ENCODE measurements at regions not wholly inside any gene's neighbourhood (a gene's known extent, or its start where the extent isn't known, plus 50 kb on each side); places are given as distances from the start of the nearest gene placed in this dataset.
"Not testable (repeated sequence)": the region's sequence is repeated elsewhere in the genome, so short reads cannot be mapped to it uniquely, and the experiment has no call there.

DNA sequence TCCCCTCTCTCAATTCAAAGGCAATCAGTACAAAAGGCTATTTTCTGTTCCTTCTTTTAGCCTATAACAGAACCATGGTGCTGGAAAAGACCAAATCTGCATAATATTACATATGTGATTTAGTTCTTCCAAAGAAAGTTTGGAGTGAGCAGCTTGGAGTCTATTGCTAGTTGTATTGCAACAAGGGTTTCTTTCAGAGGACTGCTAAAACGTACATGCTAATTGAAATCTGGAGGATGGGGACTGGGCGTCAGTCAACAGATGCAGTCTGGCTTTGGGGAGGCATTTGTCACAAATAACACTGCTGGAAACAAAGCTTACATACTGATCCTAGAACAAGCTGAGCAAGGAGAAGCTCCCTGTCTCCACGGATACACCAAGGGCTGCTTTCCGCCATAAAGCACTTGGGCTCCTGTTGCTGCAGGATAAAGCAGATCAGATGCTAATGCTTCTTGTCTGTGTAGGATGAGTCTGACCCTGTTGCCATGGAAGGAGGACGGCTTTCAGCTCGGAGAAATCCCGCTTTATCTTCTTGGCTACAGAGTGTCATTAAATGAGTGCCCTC lies 883.5 kb downstream of the SORCS1 start:
- DNase-seq, result no peak

DNA sequence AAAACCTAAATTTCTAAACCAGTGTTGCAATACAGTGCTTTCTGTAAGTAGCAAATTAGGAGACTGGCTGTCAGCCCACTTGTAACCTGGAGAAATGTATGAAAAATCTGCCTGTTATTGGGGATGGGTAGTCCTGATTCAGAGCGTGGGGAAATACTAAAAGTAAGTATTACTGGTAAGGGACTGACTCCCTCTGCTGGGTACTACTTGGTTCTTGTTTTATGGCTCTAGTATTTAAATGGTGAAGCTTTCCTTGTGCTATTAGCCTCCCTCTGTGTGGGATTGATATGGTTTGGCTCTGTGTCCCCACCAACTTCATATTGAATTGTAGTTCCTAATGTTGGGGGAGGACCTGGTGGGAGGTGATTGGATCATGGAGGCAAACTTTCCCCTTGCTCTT lies 886.1 kb downstream of the SORCS1 start:
- DNase-seq, result no peak

DNA sequence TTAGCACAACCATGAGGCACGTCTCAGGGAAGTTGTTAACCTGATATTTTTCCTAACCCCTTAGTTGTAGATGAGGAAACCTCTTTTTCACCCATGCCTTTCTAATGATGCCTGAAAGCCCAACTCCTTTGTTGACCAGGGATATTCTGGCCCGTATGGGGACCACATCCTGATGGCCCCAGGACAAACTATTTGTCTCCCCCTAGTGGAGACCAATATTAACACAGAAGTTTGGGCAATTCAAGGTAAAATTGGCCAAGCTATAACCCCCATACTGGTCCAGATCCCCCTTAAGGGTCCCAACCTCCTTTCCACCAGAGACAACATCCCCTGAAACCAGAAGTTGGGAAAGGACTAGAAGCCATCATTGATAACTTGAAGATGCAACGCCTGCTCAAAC lies 893.3 kb downstream of the SORCS1 start:
- DNase-seq, result no peak

DNA sequence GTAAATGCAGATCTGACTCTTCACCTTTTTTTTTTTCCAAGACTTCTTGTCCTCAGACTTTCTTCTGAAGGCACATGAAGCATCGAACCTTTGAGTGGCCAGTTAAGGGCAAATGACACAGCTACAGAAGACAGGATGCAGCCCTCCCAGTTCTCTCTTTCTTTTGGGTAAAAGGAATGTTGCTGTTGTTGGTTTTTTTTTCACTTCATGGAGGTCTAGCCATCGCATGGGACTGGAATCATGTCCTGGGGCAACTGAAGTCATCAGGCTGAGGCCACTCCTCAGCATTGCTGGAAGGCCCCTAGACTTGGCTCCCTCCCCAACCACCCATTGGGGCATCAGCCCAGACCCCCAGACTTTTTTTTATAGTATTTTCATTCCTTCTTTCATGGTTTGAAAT lies 896.5 kb downstream of the SORCS1 start:
- DNase-seq, result no peak

DNA sequence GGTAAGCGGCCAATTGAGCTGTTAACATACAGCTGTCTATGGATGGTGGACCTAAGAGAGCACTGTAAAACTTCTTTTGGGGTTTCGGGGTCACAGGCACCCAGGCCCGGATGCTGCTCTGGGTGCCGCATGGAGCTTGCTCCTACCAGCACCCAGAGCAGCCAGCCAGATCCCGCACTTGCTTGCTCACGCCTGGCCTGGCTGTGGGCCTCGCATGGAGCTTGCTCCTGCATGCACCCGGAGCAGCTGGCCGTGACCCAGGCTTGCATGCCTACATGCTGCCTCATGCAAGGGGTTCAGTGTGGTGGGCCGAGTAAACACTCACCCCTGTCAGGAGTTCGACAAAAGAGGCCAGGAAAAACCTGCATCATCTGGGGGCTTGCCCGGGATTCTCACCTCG lies 896.9 kb downstream of the SORCS1 start:
- DNase-seq, result no peak

DNA sequence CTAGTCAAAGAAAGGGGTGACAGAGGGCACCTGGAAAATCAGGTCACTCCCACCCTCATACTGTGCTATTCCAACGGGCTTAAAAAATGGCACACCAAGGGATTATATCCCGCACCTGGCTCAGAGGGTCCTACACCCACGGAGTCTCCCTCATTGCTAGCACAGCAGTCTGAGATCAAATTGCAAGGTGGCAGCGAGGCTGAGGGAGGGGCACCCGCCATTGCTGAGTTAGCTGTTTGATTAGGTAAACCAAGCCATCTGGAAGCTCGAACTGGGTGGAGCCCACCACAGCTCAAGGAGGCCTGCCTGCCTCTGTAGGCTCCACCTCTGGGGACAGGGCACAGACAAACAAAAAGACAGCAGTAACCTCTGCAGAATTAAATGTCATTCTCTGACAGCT lies 907.1 kb downstream of the SORCS1 start:
- not testable (repeated sequence) for DNase-seq

DNA sequence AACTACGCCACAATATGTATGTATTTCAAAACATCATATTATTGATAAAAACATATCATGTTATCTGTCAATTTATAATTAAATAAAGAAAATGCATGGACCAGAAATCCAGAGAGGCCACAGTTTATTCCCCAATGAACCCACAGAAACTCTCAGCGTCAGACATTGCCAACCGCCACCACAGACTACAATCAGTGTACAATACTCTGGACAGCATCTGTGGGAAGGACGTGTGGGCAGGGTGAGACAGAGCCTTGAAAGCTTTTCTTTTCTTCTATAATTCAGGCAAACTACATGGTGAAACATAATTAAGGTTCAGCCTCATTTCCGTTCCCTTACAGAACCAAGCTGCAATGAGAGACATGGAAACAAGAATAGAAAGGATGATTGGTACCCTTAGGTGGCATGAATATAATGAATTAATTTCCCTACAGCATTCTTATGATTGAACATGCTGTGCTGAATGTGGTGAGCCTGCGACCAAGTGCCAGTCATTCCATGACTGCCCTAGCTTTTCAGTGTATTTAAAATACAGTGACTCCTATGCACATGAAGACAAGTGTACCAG lies 909.3 kb downstream of the SORCS1 start:
- no peak for DNase-seq

DNA sequence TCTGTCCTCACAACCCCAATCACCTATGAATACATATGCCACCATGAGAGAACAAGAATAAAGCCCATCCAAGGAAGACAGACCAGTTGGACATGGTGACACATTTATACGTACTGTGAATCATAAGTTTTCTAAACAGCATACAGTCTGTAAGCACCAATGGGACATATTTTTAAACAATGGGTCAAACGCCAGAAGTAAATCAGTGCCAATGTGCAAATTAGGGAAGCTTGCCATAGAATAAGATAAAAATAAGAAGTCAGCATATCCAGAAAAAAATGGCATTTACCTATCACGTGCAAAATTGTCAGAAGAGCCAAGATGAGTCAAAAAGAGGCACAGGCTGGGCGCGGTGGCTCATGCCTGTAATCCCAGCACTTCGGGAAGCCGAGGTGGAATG lies 910.4 kb downstream of the SORCS1 start:
- no peak for DNase-seq

DNA sequence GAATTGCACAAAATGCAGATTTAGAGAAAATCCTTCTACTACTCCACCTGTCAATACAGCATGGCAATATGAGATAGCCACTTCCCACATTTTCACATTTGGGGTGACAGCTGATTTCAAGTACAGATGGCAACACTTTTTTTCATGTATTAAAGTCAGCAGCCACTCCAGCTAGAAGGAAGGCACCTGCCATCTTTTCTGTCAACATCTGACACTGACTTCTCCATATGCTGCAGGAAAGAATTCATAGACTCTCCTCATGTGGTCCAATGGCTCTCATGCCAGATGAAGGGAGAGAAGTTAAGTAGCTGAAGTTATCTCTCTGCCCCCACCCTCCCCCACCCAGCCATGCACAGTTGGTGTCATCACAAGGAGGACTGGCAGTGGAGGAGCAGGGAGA lies 912.0 kb downstream of the SORCS1 start:
- no peak for DNase-seq

DNA sequence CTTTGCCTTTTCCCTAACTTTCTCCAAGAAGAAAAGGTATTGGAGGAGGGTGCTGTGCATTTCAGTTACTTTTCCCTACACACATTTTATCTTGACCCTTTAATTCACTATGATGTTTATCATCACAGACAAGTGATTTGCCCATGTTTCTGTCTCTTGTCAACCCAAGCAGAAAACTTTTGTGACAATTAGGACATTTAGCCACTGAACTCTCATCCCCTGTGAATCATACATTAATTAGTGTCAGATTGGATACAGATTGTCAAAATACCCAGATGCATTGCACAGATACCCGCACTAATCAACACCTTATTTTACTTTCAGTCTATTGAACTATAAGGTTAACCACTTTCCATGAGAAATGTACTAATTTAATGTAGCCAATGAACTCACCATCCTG lies 912.9 kb downstream of the SORCS1 start:
- DNase-seq, result no peak

DNA sequence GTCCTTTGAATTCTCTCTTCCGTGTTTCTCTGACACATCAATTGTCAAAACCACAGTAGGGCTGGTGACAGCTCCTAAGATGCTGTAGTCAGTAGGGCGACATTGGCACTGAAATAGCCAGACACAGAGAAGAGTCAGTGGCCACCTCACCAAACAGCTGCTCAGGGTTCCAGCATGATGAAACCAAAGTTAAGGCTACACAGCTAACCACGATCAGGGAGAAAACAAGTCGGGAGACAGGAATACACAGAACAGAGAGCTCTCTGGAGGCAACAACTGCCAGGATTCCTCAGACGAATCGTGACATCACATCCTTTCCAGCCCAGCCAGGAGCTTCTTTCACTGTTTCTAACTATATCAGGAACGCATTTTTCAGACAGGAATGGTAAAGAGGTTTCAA lies 922.2 kb downstream of the SORCS1 start:
- DNase-seq, result no peak

DNA sequence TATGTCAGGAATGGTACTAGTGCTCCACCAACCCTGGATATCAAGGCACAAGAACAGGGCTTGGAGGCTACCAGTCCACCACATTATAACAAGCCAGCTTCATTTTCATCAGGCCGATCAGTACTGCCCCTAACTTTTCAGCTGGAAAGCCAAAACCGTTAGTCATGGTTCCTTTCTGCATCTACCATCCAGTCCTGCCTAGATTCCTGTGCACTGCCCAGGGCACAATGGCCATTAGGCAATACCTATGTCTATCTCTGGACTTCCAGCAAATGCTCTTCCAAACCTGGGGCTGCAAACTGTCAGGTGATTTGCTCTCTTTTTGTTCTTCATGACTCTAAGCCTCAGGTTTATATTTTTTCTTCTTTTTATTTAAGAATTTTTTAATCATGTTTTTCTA lies 937.7 kb downstream of the SORCS1 start:
- no peak for DNase-seq

DNA sequence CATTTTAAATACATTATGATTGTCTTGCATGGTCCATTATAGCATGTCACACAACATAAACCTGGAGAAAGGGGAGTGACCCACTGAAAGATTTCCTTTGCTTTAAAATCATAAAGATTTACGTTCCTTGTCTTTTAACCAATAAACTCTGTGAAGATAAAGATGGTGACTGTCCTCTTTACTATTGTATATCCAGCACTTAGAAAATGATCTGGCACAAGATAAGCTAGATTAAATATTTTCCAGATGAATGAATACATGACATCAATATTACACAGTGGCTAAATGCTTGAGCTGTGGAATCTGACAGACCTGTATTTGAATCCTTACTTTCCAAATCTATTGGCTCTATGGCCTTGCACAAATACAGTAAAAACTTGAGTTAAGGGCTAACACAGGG lies 938.4 kb downstream of the SORCS1 start:
- DNase-seq, result no peak

DNA sequence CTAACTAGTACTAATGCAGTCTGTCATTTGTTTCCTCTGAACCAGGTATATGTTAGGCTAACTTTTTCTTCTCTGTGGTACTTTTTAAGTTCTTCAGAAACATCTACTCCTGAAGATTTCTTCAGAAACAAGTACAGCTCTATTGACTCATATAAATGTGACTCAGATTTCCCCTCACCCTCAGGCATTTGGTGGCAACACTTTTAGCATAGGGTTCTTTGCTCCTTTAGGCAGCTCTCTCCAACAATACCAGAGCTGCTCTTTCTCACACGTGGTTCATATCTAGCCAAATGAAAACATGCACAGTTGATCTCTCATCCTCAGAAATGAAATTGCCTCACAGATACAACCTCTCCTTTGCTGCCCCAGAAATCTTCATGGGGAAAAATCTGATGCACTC lies 939.8 kb downstream of the SORCS1 start:
- no peak for DNase-seq

DNA sequence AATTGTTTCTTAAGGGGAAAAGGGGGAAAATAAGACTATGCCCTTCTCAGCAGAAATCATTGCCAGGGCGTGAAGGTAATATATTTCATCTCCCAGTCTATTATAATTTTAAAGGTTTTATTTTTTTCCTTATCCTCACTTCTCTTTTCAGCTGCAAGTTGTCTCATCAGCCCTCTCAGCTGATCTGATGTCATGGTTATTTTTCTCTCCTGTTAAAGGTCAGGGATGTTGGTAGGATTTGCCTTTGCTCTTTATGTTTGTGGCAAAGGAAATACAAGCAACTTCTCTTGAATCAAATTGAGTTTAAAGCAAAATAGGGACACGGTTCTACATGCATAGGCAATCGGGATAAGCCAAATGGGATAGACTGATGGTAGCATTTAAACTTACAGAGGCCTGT lies 946.9 kb downstream of the SORCS1 start:
- no peak for DNase-seq

DNA sequence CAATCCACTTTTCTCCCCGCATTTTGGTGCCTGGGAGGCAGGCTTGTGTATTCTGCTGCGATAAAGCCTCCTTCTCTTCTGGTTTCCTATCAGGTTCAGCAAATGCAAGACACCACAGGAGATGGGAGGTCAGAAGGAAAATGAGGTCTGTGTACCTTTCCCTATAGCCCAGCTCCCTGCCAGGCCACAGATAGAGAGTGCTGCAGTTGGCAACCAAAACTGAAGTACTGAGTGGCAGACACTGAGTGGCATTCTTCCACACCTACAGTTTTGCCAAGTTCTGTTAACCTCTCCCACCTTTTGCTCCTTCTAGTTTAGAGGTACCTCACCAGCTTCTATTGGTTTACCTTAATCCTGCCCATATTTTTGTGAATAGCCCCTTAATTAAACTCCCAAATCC lies 948.4 kb downstream of the SORCS1 start:
- DNase-seq, result no peak

DNA sequence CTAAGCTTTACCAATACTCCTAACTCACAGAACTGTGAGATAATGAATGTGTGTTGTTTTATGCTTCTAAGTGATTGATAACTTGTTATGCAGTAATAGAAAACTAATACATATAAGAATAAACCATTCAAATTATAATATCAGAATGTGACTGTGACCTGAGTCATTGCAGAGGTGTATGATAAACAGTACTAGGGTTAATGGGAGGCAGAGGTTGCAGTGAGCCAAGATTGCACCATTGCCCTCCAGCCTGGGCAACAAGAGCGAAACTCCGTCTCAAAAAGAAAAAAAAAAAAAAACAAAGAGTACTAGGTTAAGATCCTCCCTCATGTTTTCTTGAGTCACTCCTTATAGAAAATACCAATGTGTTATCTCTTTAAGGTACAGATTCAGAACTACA lies 950.3 kb downstream of the SORCS1 start:
- DNase-seq, result no peak

DNA sequence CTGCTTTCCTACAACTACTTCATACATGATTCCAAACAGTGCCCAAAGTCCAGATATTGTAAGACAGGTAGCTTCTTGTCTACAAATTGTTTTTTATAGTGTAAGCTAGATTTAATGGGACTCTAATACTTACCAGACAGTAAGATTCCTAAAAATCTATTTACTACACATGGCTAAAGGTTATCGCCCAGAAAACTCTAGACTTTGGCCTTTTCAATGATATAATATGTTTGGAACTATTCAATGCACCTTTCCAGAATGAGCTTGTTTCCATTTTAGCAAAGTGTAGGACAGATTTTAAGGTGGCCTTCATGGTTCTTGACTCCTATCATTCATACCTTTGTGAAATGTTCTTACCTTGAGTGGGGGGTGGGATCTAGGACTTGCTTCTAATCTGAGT lies 951.0 kb downstream of the SORCS1 start:
- no peak for DNase-seq

DNA sequence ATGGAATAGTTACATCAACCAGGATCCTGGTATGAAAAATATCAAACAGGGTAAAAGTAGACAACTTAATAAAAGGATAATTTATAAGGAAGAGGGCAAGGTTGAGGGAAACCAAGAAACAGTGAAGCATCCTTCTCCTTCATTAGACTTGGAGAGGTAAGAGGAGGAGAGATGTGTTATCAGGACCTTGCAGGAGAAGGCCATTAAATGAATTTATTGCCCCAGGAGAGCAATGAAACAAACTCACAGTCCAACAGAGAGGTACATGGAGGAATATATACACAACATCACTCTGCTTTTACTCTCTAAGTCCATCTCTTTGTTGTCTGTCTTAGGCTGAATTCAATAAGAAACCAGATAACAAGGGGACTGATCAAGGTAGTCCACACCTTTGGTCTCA lies 966.2 kb downstream of the SORCS1 start:
- no peak for DNase-seq

DNA sequence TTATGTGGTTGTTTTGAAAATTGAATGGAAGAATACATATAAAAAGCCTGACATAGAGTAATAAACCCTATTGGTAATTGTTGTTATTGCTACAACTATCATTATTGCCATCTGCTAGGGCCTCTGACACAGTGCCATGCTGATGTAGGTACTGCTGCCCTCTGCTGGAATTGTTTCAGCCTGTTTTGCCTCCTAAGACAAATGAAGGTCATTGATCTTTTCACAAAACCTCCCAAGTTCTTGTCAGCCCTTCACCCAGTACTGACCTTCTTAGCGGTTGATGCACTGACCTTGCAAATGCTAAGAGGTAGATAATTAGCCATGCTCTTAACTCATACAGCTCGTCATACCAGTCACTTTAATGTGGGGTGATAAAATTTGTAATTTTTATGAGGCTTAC lies 975.2 kb downstream of the SORCS1 start:
- DNase-seq, result no peak

DNA sequence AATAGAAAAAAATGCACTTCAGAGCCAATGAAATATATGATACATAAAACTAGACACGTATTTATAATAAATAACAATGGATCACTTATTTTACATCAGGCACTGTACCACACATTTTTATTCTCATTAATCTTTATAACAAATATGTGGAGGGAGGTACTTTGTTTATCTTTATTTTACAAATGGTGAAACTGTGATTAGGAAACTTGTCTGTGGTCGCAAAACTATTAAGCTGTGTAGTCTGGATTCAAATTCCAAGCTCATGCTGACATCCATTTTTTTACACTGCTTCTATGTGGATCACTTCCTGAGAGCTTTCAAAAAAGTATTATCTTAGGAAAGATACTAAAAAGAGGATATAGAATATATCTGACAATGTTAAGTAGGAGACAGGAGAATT lies 978.6 kb downstream of the SORCS1 start:
- no peak for DNase-seq

DNA sequence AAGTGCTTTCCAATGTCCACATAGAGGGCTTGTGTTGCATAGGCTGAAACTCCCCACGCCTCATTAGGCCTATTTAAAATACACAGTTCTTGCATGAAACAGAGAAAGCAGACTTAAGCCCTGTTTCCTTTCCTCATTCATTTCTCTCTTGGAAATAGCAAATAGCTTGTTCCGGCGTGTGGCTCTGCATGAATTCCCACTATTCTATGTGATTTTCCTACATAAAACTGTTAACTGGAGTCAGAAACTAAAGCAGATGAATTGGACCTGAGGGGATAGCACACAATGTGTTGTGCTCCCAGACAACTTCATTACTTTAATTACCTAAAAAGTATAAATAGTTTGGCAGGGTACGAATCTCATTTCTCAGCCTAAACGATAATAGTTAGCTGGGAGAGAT lies 981.5 kb downstream of the SORCS1 start:
- no peak for DNase-seq

DNA sequence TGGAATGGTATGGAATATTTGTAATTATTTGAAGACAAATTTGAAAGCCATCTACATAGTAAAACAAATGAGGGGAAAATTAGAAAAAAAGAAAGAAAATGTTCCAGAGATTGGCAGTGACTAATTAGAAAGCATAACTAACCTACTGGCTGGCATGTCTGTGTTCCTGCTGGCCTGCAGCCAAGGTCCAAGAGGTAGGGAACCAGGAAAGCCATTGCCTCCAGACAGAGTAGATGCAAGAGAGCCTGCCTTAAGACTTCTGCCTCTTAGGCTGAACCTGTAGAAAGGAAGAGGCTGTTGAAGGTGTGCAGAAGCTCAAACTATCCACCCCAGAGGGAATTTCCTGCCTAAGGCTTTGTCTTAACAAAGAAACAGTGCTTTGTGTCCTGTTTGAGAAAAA lies 982.0 kb downstream of the SORCS1 start:
- no peak for DNase-seq

DNA sequence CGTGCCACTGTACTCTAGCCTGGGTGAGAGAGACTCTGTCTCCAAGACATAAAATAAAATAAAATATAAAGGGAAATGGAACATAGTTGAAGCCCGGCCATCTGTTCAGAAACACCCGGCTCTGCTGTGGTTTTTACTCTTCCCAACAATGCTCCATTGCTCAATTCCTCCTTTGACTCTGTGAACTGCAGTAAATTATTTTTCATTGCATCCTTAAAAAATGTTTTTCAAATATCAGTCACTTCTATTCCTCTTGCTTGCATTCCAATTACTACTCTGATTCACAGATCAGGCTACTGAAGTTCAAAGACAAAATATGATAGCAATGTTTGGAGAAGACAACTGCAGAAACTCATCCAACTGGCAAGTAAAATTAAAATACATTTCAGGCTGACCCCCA lies 983.0 kb downstream of the SORCS1 start:
- DNase-seq, result no peak

DNA sequence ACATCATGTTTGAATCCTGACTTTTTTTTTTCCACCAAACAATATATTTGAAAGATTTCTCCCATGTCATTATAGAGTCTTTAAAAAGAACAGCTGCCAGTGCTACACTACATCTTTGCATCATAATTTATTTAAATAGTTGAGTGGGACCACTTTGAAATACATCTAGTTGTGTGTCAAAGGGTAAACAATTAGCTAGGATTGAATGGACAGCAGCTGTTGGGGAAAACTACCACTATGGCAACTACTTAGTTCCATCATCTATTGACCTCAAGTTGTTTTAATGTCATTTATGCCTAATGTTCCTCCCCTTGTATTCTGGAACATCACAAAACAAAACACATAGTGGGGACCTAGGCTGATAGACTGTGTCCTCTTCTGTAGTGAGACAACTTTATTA lies 985.1 kb downstream of the SORCS1 start:
- no peak for DNase-seq

Data from SW 1271 (cell line).